ENCODE measurements at regions not wholly inside any gene's neighbourhood (a gene's known extent, or its start where the extent isn't known, plus 50 kb on each side); places are given as distances from the start of the nearest gene placed in this dataset.

DNA sequence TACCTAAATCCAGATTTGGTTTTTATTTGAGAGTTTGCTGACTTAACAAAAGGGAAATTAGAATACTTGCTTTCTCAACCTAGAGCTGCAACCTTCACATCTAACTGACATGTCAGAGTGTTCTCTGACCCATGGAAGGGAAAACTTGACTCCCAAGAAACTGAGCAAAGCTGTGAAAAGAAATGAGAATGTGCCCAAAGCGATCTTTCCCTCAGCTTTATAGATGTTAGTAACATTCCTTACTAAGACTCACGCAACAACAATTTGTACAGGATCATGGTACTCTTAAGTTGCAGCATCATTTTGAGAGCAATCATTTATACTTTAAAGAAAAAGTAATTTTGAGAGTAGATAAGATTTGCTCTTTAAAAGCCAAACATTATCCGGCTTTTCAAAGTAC is 117.0 kb upstream of the FBXL7 start:
- H3K9me3 ChIP-seq: no peaks in the 10 kb centered on the region
- H3K4me3 ChIP-seq: no peak overlapping the region
- no peaks in the 10 kb centered on the region for H3K27me3 ChIP-seq
- intact Hi-C loops (cut with DNase I): no loop called here
- no peaks in the 10 kb centered on the region for H3K4me1 ChIP-seq
- WGBS, 2 donors: 89 to 94% methylated on average over 3 of the region's 3 CpGs
- H3K36me3 ChIP-seq: no peaks in the 10 kb centered on the region
- DNase-seq: no peak
- no peak overlapping the region for H3K27ac ChIP-seq
- no peak for TF ChIP-seq POLR2A (IDR thresholded peaks at IDR 0.05)
- TF ChIP-seq, protein P1, sequence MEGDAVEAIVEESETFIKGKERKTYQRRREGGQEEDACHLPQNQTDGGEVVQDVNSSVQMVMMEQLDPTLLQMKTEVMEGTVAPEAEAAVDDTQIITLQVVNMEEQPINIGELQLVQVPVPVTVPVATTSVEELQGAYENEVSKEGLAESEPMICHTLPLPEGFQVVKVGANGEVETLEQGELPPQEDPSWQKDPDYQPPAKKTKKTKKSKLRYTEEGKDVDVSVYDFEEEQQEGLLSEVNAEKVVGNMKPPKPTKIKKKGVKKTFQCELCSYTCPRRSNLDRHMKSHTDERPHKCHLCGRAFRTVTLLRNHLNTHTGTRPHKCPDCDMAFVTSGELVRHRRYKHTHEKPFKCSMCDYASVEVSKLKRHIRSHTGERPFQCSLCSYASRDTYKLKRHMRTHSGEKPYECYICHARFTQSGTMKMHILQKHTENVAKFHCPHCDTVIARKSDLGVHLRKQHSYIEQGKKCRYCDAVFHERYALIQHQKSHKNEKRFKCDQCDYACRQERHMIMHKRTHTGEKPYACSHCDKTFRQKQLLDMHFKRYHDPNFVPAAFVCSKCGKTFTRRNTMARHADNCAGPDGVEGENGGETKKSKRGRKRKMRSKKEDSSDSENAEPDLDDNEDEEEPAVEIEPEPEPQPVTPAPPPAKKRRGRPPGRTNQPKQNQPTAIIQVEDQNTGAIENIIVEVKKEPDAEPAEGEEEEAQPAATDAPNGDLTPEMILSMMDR (IDR thresholded peaks at IDR 0.05): no peak

DNA sequence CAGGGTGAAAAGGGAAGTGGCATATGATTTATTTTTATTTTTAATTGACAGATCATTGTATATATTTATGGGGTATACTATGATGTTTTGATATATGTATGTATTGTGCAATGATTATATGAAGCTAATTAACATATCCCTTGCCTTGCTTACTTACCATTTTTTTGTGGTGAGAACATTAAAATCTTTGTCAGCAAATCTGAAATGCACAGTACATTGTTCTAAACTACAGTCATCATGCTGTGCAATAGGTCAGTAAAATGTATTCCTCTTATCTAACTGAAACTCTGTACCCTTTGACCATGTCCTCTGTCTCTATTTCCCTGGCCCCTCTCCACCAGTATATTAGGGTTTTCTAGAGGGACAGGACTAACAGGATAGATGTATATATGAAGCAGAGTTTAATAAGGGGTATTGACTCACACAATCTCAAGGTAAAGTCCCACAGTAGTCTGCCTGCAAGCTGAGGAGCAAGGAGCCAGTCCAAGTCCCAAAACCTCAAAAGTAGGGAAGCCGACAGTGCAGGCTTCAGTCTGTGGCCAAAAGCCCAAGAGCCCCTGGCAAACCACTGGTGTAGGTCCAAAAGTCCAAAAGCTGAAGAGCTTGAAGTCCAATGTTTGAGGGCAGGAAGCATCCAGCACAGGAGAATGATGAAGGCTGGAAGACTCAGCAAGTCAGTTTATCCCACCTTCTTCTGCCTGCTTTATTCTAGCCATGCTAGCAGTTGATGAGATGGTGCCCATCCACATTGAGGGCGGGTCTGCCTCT is 122.2 kb upstream of the FBXL7 start:
- H3K4me3 ChIP-seq: no peak overlapping the region
- H3K36me3 ChIP-seq: no peaks in the 10 kb centered on the region
- no peak for TF ChIP-seq POLR2A (IDR thresholded peaks at IDR 0.05)
- TF ChIP-seq, protein P1 (IDR thresholded peaks at IDR 0.05): no peak
- intact Hi-C loops (cut with DNase I): no loop called here
- H3K9me3 ChIP-seq: no peaks in the 10 kb centered on the region
- H3K27ac ChIP-seq: no peak overlapping the region
- DNase-seq: no peak
- H3K4me1 ChIP-seq: no peaks in the 10 kb centered on the region
- no peaks in the 10 kb centered on the region for H3K27me3 ChIP-seq
- WGBS, 2 donors: 70 to 74% methylated on average over 2 of the region's 2 CpGs

DNA sequence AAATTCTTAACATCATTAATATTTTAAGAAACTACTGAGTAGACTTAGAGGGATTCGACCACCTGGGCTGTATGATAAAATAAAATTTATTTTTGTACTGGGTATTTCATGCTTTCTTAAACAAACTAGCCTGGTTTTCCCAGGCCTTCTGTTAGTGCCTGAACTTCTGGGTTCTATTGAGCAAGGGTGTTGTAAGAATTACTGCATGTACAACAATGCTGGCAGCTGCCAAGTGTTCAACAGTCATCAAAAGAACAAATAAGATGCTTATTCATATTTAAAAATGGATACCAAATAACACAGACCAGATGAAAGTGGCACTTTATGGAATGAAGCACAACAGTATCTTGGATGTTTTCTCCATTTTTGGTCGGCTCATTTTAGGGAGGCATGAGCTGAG is 123.2 kb upstream of the FBXL7 start:
- WGBS, 2 donors: 72% methylated on average over 2 of the region's 2 CpGs
- intact Hi-C loops (cut with DNase I): no loop called here
- H3K4me1 ChIP-seq: no peaks in the 10 kb centered on the region
- H3K27me3 ChIP-seq: no peaks in the 10 kb centered on the region
- H3K9me3 ChIP-seq: no peaks in the 10 kb centered on the region
- H3K36me3 ChIP-seq: no peaks in the 10 kb centered on the region
- TF ChIP-seq, protein P1 (IDR thresholded peaks at IDR 0.05): no peak
- TF ChIP-seq POLR2A (IDR thresholded peaks at IDR 0.05): no peak
- no peak overlapping the region for H3K27ac ChIP-seq
- no peak for DNase-seq
- H3K4me3 ChIP-seq: no peak overlapping the region

DNA sequence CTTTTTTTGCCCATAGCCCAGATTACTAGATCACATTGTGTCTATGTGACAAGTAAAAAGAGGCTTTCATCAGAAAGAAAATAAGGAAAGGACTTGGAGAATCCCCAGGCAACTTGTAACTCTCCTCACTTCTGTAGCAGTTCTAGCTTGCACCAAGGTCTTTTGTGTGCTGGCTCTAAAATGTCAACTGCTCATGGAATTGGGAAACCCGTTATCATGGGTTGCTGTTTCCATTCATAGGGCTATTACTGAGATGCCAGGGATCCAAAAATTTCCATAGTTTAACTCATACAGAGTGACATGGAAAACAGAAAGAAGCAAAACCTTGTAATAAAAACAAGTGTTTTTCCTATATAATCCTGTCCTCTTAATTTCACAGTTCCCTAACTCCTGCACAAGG is 123.9 kb upstream of the FBXL7 start:
- WGBS, 2 donors: 57 to 60% methylated on average over 1 of the region's 1 CpG
- DNase-seq: no peak
- Histone ChIP-seq H3K4me3 (no peak overlapping the region), H3K9me3 (no peaks in the 10 kb centered on the region), H3K36me3 (no peaks in the 10 kb centered on the region), H3K4me1 (no peaks in the 10 kb centered on the region), H3K27me3 (no peaks in the 10 kb centered on the region), H3K27ac (no peak overlapping the region)
- intact Hi-C loops (cut with DNase I): no loop called here
- TF ChIP-seq POLR2A (IDR thresholded peaks at IDR 0.05): no peak
- TF ChIP-seq, protein P1 (IDR thresholded peaks at IDR 0.05): no peak

DNA sequence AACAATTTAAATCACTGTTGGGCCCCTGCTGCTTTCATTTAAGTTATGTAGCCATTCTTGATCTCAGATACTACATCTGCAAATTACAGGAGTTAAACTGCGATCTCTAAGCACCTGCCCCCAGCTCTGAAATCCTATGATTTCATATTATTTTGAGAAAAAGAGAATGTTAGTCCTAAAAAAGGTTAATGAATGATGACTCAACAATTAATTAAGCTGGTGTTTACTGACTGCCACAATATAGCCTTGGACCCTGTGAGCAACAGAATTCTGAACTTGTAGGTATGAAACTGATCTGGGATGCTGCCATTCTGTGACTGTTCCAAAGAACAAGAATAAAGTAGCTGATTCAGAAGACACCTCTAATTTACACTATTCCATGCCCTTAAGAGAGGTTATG is 124.4 kb upstream of the FBXL7 start:
- H3K27me3 ChIP-seq: no peaks in the 10 kb centered on the region
- no peaks in the 10 kb centered on the region for H3K9me3 ChIP-seq
- TF ChIP-seq, protein P1 (IDR thresholded peaks at IDR 0.05): no peak
- no peak for TF ChIP-seq POLR2A (IDR thresholded peaks at IDR 0.05)
- no peaks in the 10 kb centered on the region for H3K36me3 ChIP-seq
- H3K4me1 ChIP-seq: no peaks in the 10 kb centered on the region
- DNase-seq: no peak
- no peak overlapping the region for H3K4me3 ChIP-seq
- no peak overlapping the region for H3K27ac ChIP-seq
- intact Hi-C loops (cut with DNase I): no loop called here
- 63 to 80% methylated on average over 1 of the region's 1 CpG for WGBS, 2 donors

All from esophagus squamous epithelium (tissue), 5 donors.